22Rv1 (cell line): ENCODE measurements at regions not wholly inside any gene's neighbourhood (a gene's known extent, or its start where the extent isn't known, plus 50 kb on each side); places are given as distances from the start of the nearest gene placed in this dataset.

Source experiments
- H3K27ac ChIP-seq: fragments of 450-650 bp; 2 replicates; pipeline ENCODE4 v1.5.1; 2017
- ZFX ChIP-seq: fragments of 450-650 bp; IDR thresholded peaks from 2 replicates; pipeline ENCODE4 v1.6.1; 2017; ENCODE audit warnings: antibody characterized with exemption, borderline replicate concordance
- TF ChIP-seq, protein P1 (sequence below): fragments of 450-650 bp; IDR thresholded peaks from 2 replicates; pipeline ENCODE4 v1.5.1; 2017; ENCODE audit warnings: mild to moderate bottlenecking

GRCh38 chr19:30886222-30886621 is 463.0 kb downstream of the TSHZ3 start:
- H3K27ac ChIP-seq: no peak overlapping the region
- TF ChIP-seq ZFX: no peak
- TF ChIP-seq, protein P1, sequence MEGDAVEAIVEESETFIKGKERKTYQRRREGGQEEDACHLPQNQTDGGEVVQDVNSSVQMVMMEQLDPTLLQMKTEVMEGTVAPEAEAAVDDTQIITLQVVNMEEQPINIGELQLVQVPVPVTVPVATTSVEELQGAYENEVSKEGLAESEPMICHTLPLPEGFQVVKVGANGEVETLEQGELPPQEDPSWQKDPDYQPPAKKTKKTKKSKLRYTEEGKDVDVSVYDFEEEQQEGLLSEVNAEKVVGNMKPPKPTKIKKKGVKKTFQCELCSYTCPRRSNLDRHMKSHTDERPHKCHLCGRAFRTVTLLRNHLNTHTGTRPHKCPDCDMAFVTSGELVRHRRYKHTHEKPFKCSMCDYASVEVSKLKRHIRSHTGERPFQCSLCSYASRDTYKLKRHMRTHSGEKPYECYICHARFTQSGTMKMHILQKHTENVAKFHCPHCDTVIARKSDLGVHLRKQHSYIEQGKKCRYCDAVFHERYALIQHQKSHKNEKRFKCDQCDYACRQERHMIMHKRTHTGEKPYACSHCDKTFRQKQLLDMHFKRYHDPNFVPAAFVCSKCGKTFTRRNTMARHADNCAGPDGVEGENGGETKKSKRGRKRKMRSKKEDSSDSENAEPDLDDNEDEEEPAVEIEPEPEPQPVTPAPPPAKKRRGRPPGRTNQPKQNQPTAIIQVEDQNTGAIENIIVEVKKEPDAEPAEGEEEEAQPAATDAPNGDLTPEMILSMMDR: no peak

GRCh38 chr19:30884146-30884812 is 465.0 kb downstream of the TSHZ3 start:
- no peak for TF ChIP-seq ZFX
- TF ChIP-seq, protein P1: no peak
- no peak overlapping the region for H3K27ac ChIP-seq

- TF ChIP-seq, protein P1: no peak
- TF ChIP-seq ZFX: no peak
- no peak overlapping the region for H3K27ac ChIP-seq
Observed at GRCh38 chr19:30883071-30883470, 466.2 kb downstream of the TSHZ3 start.

GRCh38 chr19:30882411-30883005 is 466.7 kb downstream of the TSHZ3 start:
- no peak overlapping the region for H3K27ac ChIP-seq

DNA sequence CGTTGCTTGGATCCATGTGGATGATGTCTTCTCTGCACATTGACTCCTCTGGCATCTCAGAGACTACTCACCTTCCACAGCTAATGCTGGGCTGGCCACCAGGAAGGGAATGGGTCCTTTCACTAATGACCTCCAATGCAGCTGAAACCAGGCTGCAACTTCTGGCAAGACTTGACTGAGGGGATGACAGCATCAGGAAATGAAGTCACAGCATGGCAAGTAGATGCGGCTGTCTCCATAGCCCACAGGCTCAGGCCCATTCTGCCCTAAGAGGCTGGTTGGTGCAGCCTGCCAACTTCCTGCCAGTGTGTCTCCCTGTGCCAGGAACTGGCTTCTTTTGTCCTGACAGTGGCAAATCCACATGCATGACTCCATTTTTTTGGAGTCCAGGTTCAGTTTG is 467.3 kb downstream of the TSHZ3 start:
- TF ChIP-seq, protein P1: no peak
- TF ChIP-seq ZFX: no peak

More at GRCh38 chr19:30882411-30883005, 466.7 kb downstream of the TSHZ3 start:
- no peak for TF ChIP-seq ZFX

GRCh38 chr19:30881281-30881680 is 468.0 kb downstream of the TSHZ3 start:
- H3K27ac ChIP-seq: no peak overlapping the region
- no peak for TF ChIP-seq ZFX
- TF ChIP-seq, protein P1: no peak

More for the DNA sequence above, 467.3 kb downstream of the TSHZ3 start:
- H3K27ac ChIP-seq: no peak overlapping the region

- H3K27ac ChIP-seq: no peak overlapping the region
- TF ChIP-seq, protein P1: no peak
- TF ChIP-seq ZFX: no peak
Observed at GRCh38 chr19:30880551-30880950, 468.7 kb downstream of the TSHZ3 start.
